Activated naive CD4-positive, alpha-beta T cell treated with anti-CD3 and anti-CD28 coated beads for 36 hours (primary cell): ENCODE measurements at regions not wholly inside any gene's neighbourhood (a gene's known extent, or its start where the extent isn't known, plus 50 kb on each side); places are given as distances from the start of the nearest gene placed in this dataset.
"Not testable (repeated sequence)": the region's sequence is repeated elsewhere in the genome, so short reads cannot be mapped to it uniquely, and the experiment has no call there.

Experiments
- CTCF ChIA-PET: fragments of 350-600 bp; sonication (Branson Sonifier 250); formaldehyde crosslinking; loops from one replicate; lab custom pipeline; 2021; ENCODE audit warnings: antibody characterized with exemption; lab: Charles Lee
- DNase-seq: peaks from one replicate; pipeline ENCODE4 v3.0.0-alpha.2; 2020
- H3K27ac Mint-ChIP-seq: one replicate; pipeline ENCODE4 v1.8.0; 2021; ENCODE audit warnings: mild to moderate bottlenecking, mixed read lengths
- H3K27me3 Mint-ChIP-seq: one replicate; pipeline ENCODE4 v1.8.0; 2021; ENCODE audit warnings: low read depth, mixed read lengths
- H3K36me3 Mint-ChIP-seq: one replicate; pipeline ENCODE4 v1.8.0; 2021; ENCODE audit warnings: low read depth, mixed read lengths
- H3K4me1 Mint-ChIP-seq: one replicate; pipeline ENCODE4 v1.8.0; 2021; ENCODE audit warnings: low read depth, mixed read lengths
- H3K4me3 Mint-ChIP-seq: one replicate; pipeline ENCODE4 v1.8.0; 2021; ENCODE audit warnings: mild to moderate bottlenecking, moderate library complexity, mixed read lengths
- H3K9me3 Mint-ChIP-seq: one replicate; pipeline ENCODE4 v1.8.0; 2021; ENCODE audit warnings: mixed read lengths
- intact Hi-C: fragments of 100-400 bp; cut with micrococcal nuclease; formaldehyde crosslinking; loops from one replicate; pipeline ENCODE4 v1.15.1; 2023

- H3K4me1 Mint-ChIP-seq, result peaks cover 14% of the 10 kb centered on the region
- H3K27ac Mint-ChIP-seq, result no peak overlapping the region
- DNase-seq, result no peak
- peaks cover 7% of the 10 kb centered on the region for H3K36me3 Mint-ChIP-seq
- CTCF ChIA-PET, result interaction anchor here (0.6 kb wide), 1 partner anchor 405 kb away, joined by 3 read pairs; no protein-coding TSS in a partner anchor
- H3K9me3 Mint-ChIP-seq, result peaks cover 58% of the 10 kb centered on the region
- H3K27me3 Mint-ChIP-seq, result no peaks in the 10 kb centered on the region
- H3K4me3 Mint-ChIP-seq, result no peak overlapping the region
- intact Hi-C loops, result no loop called here
Measured at GRCh38 chr19:20482721-20483120, 82.9 kb downstream of the ZNF737 start.

DNA sequence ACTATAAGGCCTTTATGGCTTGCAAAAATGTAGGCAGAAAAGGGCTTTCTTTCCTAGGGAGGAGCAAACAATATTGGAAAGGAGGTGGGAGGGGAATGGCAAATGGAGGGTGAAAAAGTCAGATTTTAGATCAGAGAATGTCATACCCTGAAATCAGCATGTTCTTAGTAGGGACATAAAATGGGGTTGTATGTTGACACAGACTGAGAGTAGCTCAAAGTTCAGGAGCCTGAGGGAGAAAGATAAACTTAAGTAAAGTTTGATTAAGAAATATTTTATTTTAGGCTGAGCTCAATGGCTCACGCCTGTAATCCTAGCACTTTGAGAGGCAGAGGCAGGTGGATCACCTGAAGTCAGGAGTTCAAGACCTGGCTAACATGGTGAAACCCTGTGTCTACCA lies 83.8 kb downstream of the ZNF737 start:
- Mint-ChIP-seq H3K27ac (no peak overlapping the region), H3K36me3 (peaks cover 8% of the 10 kb centered on the region), H3K27me3 (no peaks in the 10 kb centered on the region), H3K9me3 (peaks cover 61% of the 10 kb centered on the region), H3K4me3 (no peak overlapping the region), H3K4me1 (peaks cover 14% of the 10 kb centered on the region)
- intact Hi-C loops, result no loop called here
- no peak for DNase-seq
- CTCF ChIA-PET, result no interaction called here

GRCh38 chr19:20479483-20479882 lies 86.1 kb downstream of the ZNF737 start:
- CTCF ChIA-PET, result no interaction called here
- DNase-seq, result no peak
- peaks cover 56% of the 10 kb centered on the region for H3K9me3 Mint-ChIP-seq
- H3K27me3 Mint-ChIP-seq, result no peaks in the 10 kb centered on the region
- intact Hi-C loops, result no loop called here
- peaks cover 14% of the 10 kb centered on the region for H3K4me1 Mint-ChIP-seq
- H3K27ac Mint-ChIP-seq, result no peak overlapping the region
- H3K36me3 Mint-ChIP-seq, result peaks cover 12% of the 10 kb centered on the region
- no peak overlapping the region for H3K4me3 Mint-ChIP-seq

- no peak overlapping the region for H3K27ac Mint-ChIP-seq
- CTCF ChIA-PET, result no interaction called here
- H3K9me3 Mint-ChIP-seq, result peaks cover 53% of the 10 kb centered on the region
- DNase-seq, result no peak
- H3K4me1 Mint-ChIP-seq, result peaks cover 14% of the 10 kb centered on the region
- no peak overlapping the region for H3K4me3 Mint-ChIP-seq
- H3K27me3 Mint-ChIP-seq, result no peaks in the 10 kb centered on the region
- H3K36me3 Mint-ChIP-seq, result peaks cover 11% of the 10 kb centered on the region
- intact Hi-C loops, result no loop called here
Measured at GRCh38 chr19:20478936-20479335, 86.6 kb downstream of the ZNF737 start.

GRCh38 chr19:20472854-20473253 lies 92.7 kb downstream of the ZNF737 start:
- Mint-ChIP-seq H3K9me3 (peaks cover 34% of the 10 kb centered on the region), H3K27me3 (no peaks in the 10 kb centered on the region), H3K27ac (no peak overlapping the region), H3K4me1 (no peaks in the 10 kb centered on the region), H3K36me3 (peaks cover 9% of the 10 kb centered on the region), H3K4me3 (no peak overlapping the region)
- intact Hi-C loops, result no loop called here
- CTCF ChIA-PET, result no interaction called here
- DNase-seq, result no peak

- Mint-ChIP-seq H3K27ac (no peak overlapping the region), H3K9me3 (peaks cover 20% of the 10 kb centered on the region), H3K4me3 (no peak overlapping the region), H3K27me3 (no peaks in the 10 kb centered on the region), H3K36me3 (peaks cover 5% of the 10 kb centered on the region), H3K4me1 (no peaks in the 10 kb centered on the region)
- CTCF ChIA-PET, result no interaction called here
- intact Hi-C loops, result no loop called here
- no peak for DNase-seq
Measured at GRCh38 chr19:20471431-20471830, 94.2 kb downstream of the ZNF737 start.

- no peak for DNase-seq
- Mint-ChIP-seq H3K36me3 (peaks cover 1% of the 10 kb centered on the region), H3K4me1 (no peaks in the 10 kb centered on the region), H3K27ac (no peak overlapping the region), H3K9me3 (peaks cover 12% of the 10 kb centered on the region), H3K4me3 (no peak overlapping the region), H3K27me3 (no peaks in the 10 kb centered on the region)
- intact Hi-C loops, result no loop called here
- CTCF ChIA-PET, result no interaction called here
Measured at GRCh38 chr19:20470345-20471135, 95.0 kb downstream of the ZNF737 start.

DNA sequence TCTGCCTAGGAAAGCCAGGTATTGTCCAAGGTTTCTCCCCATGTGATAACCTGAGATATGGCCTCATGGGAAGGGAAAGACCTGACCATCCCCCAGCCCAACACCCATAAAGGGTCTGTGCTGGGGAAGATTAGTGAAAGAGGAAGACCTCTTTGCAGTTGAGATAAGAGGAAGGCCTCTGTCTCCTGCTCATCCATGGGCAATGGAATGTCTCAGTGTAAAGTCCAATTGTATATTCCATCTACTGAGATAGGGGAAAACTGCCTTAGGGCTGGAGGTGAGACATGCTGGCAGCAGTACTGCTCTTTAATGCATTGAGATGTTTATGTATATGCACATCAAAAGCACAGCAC lies 99.0 kb downstream of the ZNF737 start:
- intact Hi-C loops, H3K9me3 Mint-ChIP-seq, H3K4me1 Mint-ChIP-seq, CTCF ChIA-PET, H3K36me3 Mint-ChIP-seq, H3K4me3 Mint-ChIP-seq, DNase-seq, H3K27me3 Mint-ChIP-seq, H3K27ac Mint-ChIP-seq: not testable (repeated sequence)

- H3K27me3 Mint-ChIP-seq, H3K9me3 Mint-ChIP-seq, H3K4me3 Mint-ChIP-seq, CTCF ChIA-PET, DNase-seq, H3K4me1 Mint-ChIP-seq, H3K27ac Mint-ChIP-seq, intact Hi-C loops, H3K36me3 Mint-ChIP-seq: not testable (repeated sequence)
Measured at GRCh38 chr19:20465922-20466637, 99.5 kb downstream of the ZNF737 start.

DNA sequence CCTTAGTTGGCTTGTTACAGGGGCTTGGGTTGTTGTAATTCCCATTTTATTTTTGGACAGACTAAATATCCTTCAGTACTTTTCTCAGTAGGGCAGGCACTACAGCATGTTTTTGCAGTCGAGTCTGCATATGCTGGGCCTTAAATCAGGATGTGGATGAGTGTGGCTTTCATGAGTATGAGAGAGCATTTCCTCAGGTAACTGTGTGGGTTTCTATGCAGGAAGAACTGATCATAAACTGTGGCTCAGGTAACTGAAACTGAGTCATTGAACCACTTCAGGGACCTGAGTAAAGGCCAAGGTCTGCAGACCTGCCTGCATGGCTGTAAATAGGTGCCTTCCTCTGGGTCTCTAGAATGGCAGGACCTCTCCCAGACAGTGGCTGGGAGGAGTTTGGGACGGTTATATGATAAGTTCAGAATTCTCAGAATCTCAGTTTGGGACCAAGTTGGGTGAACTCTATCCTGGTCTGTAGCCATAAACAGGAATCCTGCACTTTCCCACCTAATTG lies 112.1 kb downstream of the ZNF737 start:
- H3K9me3 Mint-ChIP-seq, result no peaks in the 10 kb centered on the region

DNA sequence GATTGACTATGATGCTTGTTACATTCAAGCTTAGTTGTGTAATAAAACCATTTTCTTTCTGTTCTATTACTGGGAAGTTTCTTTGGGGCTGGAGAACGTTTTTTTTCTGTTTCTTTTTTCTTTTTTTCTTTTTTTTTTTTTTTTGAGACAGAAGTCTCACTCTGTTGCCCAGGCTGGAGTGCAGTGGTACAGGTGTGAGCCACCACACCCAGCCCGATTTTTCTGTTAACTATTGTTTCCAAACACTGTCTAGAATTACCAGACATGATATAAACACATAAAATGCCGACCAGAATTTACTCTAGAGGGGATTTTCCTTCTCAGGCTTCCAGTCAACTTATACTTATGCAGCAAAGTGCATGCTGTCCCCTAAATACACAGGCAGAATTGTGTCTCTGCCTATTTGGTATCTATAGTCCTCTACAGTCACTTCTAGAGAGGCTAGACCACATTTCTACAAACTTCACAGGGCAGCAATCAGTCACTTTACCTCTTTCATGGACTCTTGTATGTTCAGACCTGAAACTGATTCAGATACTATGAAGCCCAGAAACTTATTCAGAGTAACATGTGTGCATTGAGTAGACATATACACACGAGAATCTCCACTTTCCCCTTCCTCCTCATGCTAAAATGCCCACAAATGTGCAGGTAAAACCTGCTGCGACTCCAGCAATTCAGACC lies 121.2 kb downstream of the ZNF737 start:
- no peaks in the 10 kb centered on the region for H3K27me3 Mint-ChIP-seq
- H3K36me3 Mint-ChIP-seq, result no peaks in the 10 kb centered on the region
- DNase-seq, result no peak
- no peaks in the 10 kb centered on the region for H3K9me3 Mint-ChIP-seq
- no peak overlapping the region for H3K27ac Mint-ChIP-seq
- CTCF ChIA-PET, result no interaction called here
- no peak overlapping the region for H3K4me3 Mint-ChIP-seq
- H3K4me1 Mint-ChIP-seq, result no peaks in the 10 kb centered on the region
- intact Hi-C loops, result no loop called here

More for the DNA sequence above, 112.1 kb downstream of the ZNF737 start:
- peaks cover 10% of the 10 kb centered on the region for H3K4me1 Mint-ChIP-seq
- no peak overlapping the region for H3K4me3 Mint-ChIP-seq
- CTCF ChIA-PET, result no interaction called here
- no peak for DNase-seq
- no peaks in the 10 kb centered on the region for H3K27me3 Mint-ChIP-seq
- H3K36me3 Mint-ChIP-seq, result no peaks in the 10 kb centered on the region
- H3K27ac Mint-ChIP-seq, result no peak overlapping the region
- intact Hi-C loops, result no loop called here

DNA sequence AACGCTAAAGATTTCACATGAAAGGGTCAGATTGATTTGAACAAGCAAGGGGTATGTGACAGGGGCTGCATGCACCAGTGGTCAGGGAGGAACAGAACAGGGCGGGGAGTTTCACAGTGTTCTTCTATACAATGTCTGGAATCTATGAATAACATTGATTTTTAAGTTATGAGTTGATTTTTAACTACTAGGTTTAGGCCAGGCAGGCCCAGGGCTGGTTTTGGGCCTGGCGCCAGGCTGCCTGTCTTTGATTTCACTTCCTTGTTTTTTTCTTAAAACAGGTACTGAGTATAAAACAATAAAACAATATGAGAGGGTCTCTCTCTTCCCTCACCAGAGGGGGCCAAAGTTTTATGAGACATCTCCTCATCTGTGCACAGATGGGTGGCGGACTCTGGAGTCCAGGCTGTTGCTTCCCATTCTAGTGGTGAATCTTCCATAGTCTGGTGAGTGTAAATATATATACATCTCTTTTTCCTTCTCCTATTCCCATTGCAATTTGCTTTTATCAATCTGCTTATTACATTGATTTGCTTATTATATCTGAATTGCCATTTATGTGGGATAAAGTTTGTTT lies 133.2 kb downstream of the ZNF737 start:
- H3K9me3 Mint-ChIP-seq, H3K27ac Mint-ChIP-seq, H3K4me1 Mint-ChIP-seq, H3K27me3 Mint-ChIP-seq, CTCF ChIA-PET, H3K36me3 Mint-ChIP-seq, intact Hi-C loops, H3K4me3 Mint-ChIP-seq, DNase-seq: not testable (repeated sequence)
